DMS 273 treated with DMSO at 0.1 percent for 48 hours (cell line): ENCODE measurements at regions not wholly inside any gene's neighbourhood (a gene's known extent, or its start where the extent isn't known, plus 50 kb on each side); places are given as distances from the start of the nearest gene placed in this dataset.
A peak's percentile ranks its signal among the peaks of the same experiment; 100 is the strongest.
"Not testable (repeated sequence)": the region's sequence is repeated elsewhere in the genome, so short reads cannot be mapped to it uniquely, and the experiment has no call there.

Experiments used
- DNase-seq: peaks from one replicate; lab custom pipeline; 2025; lab: John Stamatoyannopoulos, UW

DNA sequence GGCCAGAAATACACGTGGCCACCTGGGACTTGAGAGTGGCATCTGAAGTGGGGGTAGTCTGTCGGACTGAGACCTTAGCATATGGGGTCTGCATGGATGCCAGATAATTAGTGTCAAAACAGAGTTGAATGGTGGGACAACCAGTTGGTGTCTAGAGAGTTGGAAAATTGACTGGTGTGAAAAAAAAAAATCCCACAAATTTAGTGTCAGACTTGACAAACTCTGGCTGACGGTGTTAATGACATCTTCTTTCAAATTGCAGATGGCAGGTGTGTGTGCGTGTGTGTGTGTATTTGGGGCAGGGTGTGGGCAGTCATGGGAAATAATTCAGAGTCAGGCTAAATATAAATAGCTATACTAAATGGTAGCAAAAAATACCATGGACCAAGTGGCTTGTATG is 365.4 kb upstream of the RGPD4 start:
- no peak for DNase-seq

GRCh38 chr2:107462181-107462580 is 364.5 kb upstream of the RGPD4 start:
- DNase-seq, result peak; percentile 88

- DNase-seq, result no peak
These were observed 360.5 kb upstream of the RGPD4 start for GRCh38 chr2:107466241-107466640.

- no peak for DNase-seq
These were observed 359.5 kb upstream of the RGPD4 start for GRCh38 chr2:107466984-107467773.

DNA sequence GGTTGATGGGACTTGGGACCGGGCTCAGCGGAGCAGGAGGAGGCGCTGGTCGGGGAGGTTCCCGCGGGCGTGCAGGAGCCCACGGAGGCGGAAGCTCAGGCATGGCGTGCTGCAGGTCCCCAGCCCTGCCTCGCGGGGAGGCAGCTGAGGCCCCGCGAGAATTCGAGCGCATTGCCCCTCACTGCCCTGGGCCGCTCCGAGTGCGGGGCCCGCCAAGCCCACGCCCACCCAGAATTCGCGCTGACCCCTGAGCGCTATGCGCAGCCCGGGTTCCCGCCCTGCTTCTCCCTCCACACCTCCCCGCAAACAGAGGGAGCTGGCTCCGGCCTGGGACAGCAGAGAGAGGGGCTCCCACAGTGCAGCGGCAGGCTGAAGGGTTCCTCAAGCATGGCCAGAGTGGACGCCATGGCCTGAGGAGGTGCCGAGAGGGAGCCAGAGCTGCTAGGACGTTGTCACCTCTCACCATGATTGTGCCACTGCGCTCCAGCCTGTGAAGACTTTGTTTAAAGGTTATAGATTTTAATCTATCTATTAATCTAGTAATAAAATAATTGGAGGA is 357.2 kb upstream of the RGPD4 start:
- DNase-seq, result no peak

GRCh38 chr2:107473150-107473549 is 353.5 kb upstream of the RGPD4 start:
- DNase-seq, result no peak

DNA sequence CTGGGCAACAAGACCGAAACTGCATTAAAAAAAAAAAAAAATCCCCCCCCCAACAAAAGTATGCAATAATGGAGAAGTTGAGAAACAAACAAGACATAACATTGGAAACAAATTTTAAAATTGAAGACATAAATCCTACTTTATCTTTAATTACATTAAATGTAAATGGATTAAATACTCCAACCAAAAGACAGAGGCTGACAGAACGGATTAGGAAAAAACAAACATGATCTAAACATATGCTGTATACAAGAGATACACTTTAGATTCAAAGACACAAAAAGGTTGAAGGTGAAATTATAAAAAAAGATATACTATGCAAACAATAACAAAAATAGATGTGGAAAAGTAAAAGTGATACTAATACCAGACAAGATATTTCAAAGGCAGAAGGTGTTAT is 350.8 kb upstream of the RGPD4 start:
- DNase-seq, result no peak

DNA sequence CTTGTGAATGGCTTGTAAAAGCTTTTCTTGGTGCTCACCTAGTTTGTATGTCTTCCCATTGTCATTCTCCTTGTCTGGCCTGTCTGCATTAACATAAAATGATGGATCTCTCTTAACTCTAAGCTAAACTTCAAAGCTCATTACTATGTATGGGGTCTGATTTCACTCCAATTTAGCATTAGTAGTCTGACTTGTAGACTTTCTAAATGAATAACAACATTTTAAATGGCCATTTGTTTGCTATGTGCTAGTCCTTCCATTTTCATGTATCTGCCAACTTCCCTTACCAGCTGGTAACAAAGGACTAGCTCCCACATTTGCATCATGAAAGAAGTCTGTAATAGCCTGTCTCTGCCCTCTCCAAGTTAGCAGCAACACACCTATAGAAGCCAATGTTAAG is 324.2 kb upstream of the RGPD4 start:
- DNase-seq, result no peak

DNA sequence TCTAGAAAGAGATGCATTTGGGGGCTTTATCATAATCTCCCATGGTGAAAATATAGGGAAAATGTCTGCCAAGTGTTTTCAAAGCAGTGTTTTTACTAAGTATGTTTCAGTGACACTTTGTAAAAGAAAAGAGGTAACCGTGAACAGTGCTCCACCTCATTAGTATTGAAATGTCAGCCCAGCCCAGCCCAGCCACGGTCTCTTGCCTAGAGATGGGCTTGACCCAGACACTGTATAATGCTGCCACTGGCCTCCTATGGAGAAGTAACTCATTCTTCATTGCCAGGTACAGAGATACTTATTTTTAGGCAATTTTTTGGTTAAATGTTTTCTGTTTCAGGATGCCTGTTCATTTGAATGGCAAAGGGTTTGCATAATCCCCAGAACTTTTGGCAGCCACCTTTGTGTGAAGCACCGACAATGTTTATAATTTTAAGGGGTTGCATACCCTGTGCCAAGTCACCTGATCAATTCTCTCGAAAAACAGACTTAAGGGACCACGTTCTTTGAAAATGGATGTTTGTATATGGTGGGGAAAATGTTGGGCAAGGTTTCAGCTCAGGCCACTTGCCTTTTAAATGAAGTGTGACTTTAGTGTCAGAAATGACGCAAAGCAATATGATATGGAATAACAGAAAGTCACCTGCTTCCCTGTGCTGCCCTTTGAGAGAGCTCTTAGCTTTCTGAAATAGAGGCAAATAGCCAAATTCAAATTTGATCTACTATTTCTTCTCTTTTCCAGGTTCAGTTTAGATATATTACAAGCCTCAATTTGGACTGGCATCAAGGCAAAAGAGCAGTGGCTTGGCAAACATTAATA is 314.5 kb upstream of the RGPD4 start:
- no peak for DNase-seq

GRCh38 chr2:107525406-107525805 is 301.3 kb upstream of the RGPD4 start:
- DNase-seq, result no peak

DNA sequence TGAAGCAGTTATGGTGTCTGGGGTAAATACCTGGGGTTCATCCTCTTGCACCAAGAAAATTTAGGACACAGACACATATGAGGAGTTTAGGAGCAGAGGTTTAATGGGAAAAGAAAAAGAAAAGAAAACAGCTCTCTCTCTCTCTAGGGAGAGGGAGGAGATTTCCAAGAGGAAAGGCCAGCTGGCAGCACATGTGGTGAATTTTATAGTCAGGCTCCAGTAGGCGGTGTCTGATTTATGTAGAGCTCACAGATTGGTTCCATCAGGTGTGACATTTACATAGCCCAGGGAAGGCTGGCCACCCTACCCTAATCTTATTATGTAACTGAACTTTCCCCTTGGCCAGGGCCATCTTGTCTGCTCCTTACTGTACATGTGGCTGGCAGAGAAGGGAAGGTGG is 297.5 kb upstream of the RGPD4 start:
- DNase-seq, result peak; percentile 98

DNA sequence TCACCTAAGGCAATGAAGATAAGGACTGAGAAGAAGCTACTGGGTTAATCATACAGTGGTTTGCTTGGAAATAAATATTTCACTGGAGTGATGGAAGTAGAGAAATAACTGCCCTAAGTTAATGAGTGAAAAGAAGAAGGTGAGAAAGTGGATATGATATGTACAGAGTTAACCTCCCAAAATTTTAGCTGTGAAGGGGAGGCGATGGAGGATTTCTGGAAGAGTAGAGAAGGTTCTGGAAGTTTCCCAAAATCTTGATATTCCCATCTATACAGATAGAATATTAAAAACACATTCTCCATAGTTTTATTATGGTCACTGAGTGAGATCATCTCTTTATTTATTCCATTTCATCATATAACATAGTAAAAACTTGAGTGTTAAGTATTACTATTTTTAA is 296.6 kb upstream of the RGPD4 start:
- DNase-seq, result no peak

DNA sequence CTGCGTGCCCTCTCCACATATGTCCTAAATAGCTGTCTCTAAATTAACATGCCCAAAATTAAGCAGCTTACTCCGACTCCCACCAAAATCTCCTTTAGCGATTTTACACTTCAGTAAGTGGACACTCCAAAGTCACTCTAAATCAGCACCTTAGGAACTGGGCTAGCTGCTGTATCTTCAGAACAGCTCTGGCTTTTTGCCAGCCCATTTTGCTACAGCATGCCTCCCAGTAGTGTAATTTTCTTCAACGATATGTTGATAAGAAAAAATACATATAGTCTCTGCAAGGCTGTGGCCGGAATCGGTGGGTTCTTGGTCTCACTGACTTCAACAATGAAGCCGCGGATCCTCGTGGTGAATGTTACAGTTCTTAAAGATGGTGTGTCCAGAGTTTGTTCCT is 291.8 kb upstream of the RGPD4 start:
- no peak for DNase-seq

GRCh38 chr2:107535905-107536689 is 290.6 kb upstream of the RGPD4 start:
- DNase-seq, result not testable (repeated sequence)

GRCh38 chr2:107542314-107542740 is 284.4 kb upstream of the RGPD4 start:
- peak; percentile 69 for DNase-seq

DNA sequence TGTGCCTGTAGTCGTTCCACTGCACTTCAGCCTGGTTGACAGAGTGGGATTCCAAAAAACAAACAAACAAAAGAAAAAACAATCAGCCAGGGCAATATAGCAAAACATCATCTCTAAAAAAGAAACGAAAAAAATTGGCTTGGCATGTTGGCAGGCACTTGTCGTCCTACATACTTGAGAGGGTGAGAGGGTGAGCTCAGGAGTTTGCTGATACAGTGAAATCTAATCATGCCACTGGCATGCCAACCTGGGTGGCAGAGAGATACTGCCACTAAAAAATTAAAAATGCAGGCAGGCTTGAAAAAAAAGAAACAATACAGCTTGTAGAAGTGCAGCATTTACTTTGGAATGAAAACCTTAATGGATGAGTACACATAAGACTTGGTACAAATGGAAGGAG is 282.9 kb upstream of the RGPD4 start:
- DNase-seq, result no peak

GRCh38 chr2:107545066-107545465 is 281.6 kb upstream of the RGPD4 start:
- DNase-seq, result no peak

DNA sequence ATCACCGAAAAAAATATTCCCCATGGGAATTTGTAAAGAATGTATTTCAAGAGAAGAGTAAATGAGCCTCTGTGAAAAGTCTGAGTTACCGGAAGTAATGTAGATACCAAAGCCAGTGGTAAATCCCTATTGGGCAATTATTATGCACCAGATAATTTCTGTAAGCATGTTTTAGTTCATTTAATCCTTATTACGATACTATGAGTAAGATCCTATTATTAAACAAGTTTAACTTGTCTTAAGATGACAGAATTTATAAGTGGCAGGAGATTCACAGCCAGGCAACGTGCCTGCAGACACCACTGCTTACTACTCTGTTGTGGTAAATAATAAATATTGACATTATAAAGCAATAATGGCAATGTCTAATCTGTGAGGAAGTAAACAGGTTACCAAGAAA is 280.8 kb upstream of the RGPD4 start:
- DNase-seq, result no peak

GRCh38 chr2:107548216-107548615 is 278.5 kb upstream of the RGPD4 start:
- no peak for DNase-seq

GRCh38 chr2:107553046-107553445 is 273.6 kb upstream of the RGPD4 start:
- DNase-seq, result no peak

DNA sequence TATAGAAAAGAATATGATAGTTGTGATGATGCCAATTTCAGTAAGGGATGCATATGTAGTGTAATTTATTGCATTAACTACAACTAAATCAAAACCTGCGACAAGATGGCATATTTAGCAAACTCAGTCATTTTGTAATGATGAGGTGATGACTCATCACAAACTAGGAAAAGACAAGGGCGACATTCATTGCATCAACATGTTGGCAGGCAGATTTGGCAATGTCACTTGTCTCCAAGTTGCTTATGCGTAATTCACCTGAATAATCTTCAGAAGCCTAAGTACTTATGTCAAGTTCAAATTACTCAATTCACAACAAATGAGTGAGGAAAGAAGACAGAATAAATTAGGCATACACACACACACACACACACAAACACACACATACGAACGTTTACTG is 273.2 kb upstream of the RGPD4 start:
- no peak for DNase-seq

DNA sequence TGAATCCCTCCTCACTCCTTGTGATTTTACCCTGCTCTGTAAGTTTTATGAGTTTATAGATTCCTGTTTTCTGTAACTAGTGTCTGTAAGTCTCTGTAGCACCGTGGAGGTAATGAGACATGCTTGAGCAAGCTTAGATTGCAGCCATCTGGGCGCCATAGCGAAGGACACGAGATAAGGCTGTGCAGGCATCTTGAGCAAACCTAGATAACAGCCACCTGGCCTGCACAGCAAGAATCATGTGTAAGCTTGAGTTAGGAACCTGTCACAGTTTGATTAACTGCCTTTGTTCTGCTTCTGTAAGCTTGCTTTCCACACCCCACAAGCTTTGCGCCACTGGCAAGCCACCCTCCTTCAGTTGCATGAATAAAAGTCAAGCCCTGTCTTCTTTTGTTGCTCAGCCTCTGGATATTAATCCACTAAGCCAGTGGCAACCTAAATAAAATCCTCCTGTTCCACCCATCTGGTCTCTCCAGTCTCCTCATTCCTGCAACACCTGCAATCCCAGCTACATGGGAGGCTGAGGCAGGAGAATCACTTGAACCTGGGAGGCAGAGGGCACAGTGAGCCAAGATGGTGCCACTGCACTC is 270.6 kb upstream of the RGPD4 start:
- no peak for DNase-seq
